ENCODE measurements at regions not wholly inside any gene's neighbourhood (a gene's known extent, or its start where the extent isn't known, plus 50 kb on each side); places are given as distances from the start of the nearest gene placed in this dataset.
"Not testable (repeated sequence)": the region's sequence is repeated elsewhere in the genome, so short reads cannot be mapped to it uniquely, and the experiment has no call there.

DNA sequence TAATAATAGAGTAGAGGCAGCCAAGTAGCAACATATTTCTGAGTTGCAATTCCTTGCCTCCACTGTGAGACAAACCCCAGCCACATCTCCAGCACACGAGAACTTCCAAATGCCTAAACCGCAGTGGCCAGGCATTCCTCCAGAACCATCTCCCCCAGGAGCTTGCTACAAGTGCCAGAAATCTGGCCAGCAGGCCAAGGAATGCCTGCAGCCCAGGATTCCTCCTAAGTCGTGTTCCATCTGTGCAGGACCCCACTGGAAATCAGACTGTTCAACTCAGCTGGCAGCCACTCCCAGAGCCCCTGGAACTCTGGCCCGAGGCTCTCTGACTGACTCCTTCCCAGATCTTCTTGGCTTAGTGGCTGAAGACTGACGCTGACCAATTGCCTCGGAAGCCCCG, 937.2 kb upstream of the HS3ST1 start:
- not testable (repeated sequence) for TF ChIP-seq POLR2A, POLR2AphosphoS5 (IDR thresholded peaks at IDR 0.05)
- TF ChIP-seq, protein P1, sequence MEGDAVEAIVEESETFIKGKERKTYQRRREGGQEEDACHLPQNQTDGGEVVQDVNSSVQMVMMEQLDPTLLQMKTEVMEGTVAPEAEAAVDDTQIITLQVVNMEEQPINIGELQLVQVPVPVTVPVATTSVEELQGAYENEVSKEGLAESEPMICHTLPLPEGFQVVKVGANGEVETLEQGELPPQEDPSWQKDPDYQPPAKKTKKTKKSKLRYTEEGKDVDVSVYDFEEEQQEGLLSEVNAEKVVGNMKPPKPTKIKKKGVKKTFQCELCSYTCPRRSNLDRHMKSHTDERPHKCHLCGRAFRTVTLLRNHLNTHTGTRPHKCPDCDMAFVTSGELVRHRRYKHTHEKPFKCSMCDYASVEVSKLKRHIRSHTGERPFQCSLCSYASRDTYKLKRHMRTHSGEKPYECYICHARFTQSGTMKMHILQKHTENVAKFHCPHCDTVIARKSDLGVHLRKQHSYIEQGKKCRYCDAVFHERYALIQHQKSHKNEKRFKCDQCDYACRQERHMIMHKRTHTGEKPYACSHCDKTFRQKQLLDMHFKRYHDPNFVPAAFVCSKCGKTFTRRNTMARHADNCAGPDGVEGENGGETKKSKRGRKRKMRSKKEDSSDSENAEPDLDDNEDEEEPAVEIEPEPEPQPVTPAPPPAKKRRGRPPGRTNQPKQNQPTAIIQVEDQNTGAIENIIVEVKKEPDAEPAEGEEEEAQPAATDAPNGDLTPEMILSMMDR (IDR thresholded peaks at IDR 0.05 in 8 of 11, conservative IDR thresholded peaks at IDR 0.05 in 3 of 11): not testable (repeated sequence)
